Activated naive CD8-positive, alpha-beta T cell treated with anti-CD3 and anti-CD28 coated beads, Interleukin-2, amount 50 U/mL, for 24 hours (primary cell): ENCODE measurements at regions not wholly inside any gene's neighbourhood (a gene's known extent, or its start where the extent isn't known, plus 50 kb on each side); places are given as distances from the start of the nearest gene placed in this dataset.
A peak's percentile ranks its signal among the peaks of the same experiment; 100 is the strongest.
"Not testable (repeated sequence)": the region's sequence is repeated elsewhere in the genome, so short reads cannot be mapped to it uniquely, and the experiment has no call there.

Experiments
- ATAC-seq: fragments of 150-1000 bp; cut with Tn5 transposase; one replicate; pipeline ENCODE4 v1.10.0; 2021
- DNase-seq: peaks from one replicate; pipeline ENCODE4 v3.0.0; 2021
- H3K27ac Mint-ChIP-seq: one replicate; pipeline ENCODE4 v1.8.0; 2021; ENCODE audit warnings: mild to moderate bottlenecking, mixed read lengths
- H3K27me3 Mint-ChIP-seq: one replicate; pipeline ENCODE4 v1.8.0; 2021; ENCODE audit warnings: mixed read lengths
- H3K36me3 Mint-ChIP-seq: one replicate; pipeline ENCODE4 v1.8.0; 2021; ENCODE audit warnings: low read depth, mixed read lengths
- H3K4me1 Mint-ChIP-seq: one replicate; pipeline ENCODE4 v1.8.0; 2021; ENCODE audit warnings: mixed read lengths
- H3K4me3 Mint-ChIP-seq: one replicate; pipeline ENCODE4 v1.8.0; 2021; ENCODE audit warnings: mild to moderate bottlenecking, moderate library complexity, mixed read lengths
- H3K9me3 Mint-ChIP-seq: one replicate; pipeline ENCODE4 v1.8.0; 2021; ENCODE audit warnings: mixed read lengths

- H3K4me1 Mint-ChIP-seq = no peaks in the 10 kb centered on the region
- H3K4me3 Mint-ChIP-seq = no peak overlapping the region
- peaks cover 29% of the 10 kb centered on the region for H3K9me3 Mint-ChIP-seq
- ATAC-seq (no peak), DNase-seq (no peak)
- H3K27ac Mint-ChIP-seq = no peak overlapping the region
- H3K27me3 Mint-ChIP-seq = no peaks in the 10 kb centered on the region
- no peaks in the 10 kb centered on the region for H3K36me3 Mint-ChIP-seq
These were observed 747.0 kb upstream of the CDH6 start for GRCh38 chr5:30446456-30446855.

- Mint-ChIP-seq H3K4me1 (no peaks in the 10 kb centered on the region), H3K27me3 (no peaks in the 10 kb centered on the region), H3K9me3 (peaks cover 29% of the 10 kb centered on the region), H3K4me3 (no peak overlapping the region), H3K36me3 (no peaks in the 10 kb centered on the region), H3K27ac (no peak overlapping the region)
- DNase-seq = no peak
- no peak for ATAC-seq
These were observed 754.7 kb upstream of the CDH6 start for GRCh38 chr5:30438785-30439184.

- DNase-seq (no peak), ATAC-seq (no peak)
- H3K27ac Mint-ChIP-seq = no peak overlapping the region
- H3K4me1 Mint-ChIP-seq = no peaks in the 10 kb centered on the region
- H3K9me3 Mint-ChIP-seq = peaks cover 32% of the 10 kb centered on the region
- H3K36me3 Mint-ChIP-seq = no peaks in the 10 kb centered on the region
- H3K4me3 Mint-ChIP-seq = no peak overlapping the region
- no peaks in the 10 kb centered on the region for H3K27me3 Mint-ChIP-seq
These were observed 756.8 kb upstream of the CDH6 start for GRCh38 chr5:30436691-30437090.

GRCh38 chr5:30428866-30429407 lies 764.5 kb upstream of the CDH6 start:
- H3K4me1 Mint-ChIP-seq, H3K36me3 Mint-ChIP-seq, H3K27me3 Mint-ChIP-seq, H3K4me3 Mint-ChIP-seq, DNase-seq, H3K27ac Mint-ChIP-seq, ATAC-seq: not testable (repeated sequence)
- peaks cover 12% of the 10 kb centered on the region for H3K9me3 Mint-ChIP-seq

- no peak overlapping the region for H3K27ac Mint-ChIP-seq
These were observed 779.4 kb upstream of the CDH6 start for GRCh38 chr5:30414078-30414477.

GRCh38 chr5:30413540-30413939 lies 779.9 kb upstream of the CDH6 start:
- H3K4me1 Mint-ChIP-seq = no peaks in the 10 kb centered on the region

More at GRCh38 chr5:30414078-30414477, 779.4 kb upstream of the CDH6 start:
- no peak overlapping the region for H3K4me3 Mint-ChIP-seq
- H3K27me3 Mint-ChIP-seq = no peaks in the 10 kb centered on the region
- no peaks in the 10 kb centered on the region for H3K36me3 Mint-ChIP-seq
- peaks cover 27% of the 10 kb centered on the region for H3K9me3 Mint-ChIP-seq
- no peaks in the 10 kb centered on the region for H3K4me1 Mint-ChIP-seq
- DNase-seq (no peak), ATAC-seq (no peak)

GRCh38 chr5:30405821-30406220 lies 787.7 kb upstream of the CDH6 start:
- no peaks in the 10 kb centered on the region for H3K36me3 Mint-ChIP-seq
- H3K4me1 Mint-ChIP-seq = no peaks in the 10 kb centered on the region
- H3K9me3 Mint-ChIP-seq = peaks cover 13% of the 10 kb centered on the region
- ATAC-seq = no peak
- H3K27me3 Mint-ChIP-seq = no peaks in the 10 kb centered on the region
- no peak overlapping the region for H3K27ac Mint-ChIP-seq
- no peak overlapping the region for H3K4me3 Mint-ChIP-seq
- DNase-seq = no peak

More at GRCh38 chr5:30413540-30413939, 779.9 kb upstream of the CDH6 start:
- Mint-ChIP-seq H3K27me3 (no peaks in the 10 kb centered on the region), H3K9me3 (peaks cover 33% of the 10 kb centered on the region), H3K4me3 (no peak overlapping the region), H3K36me3 (no peaks in the 10 kb centered on the region), H3K27ac (no peak overlapping the region)
- ATAC-seq (no peak), DNase-seq (no peak)

- DNase-seq (peak; percentile 2), ATAC-seq (no peak)
- H3K9me3 Mint-ChIP-seq = no peaks in the 10 kb centered on the region
- no peak overlapping the region for H3K4me3 Mint-ChIP-seq
- no peaks in the 10 kb centered on the region for H3K36me3 Mint-ChIP-seq
- no peaks in the 10 kb centered on the region for H3K27me3 Mint-ChIP-seq
- H3K4me1 Mint-ChIP-seq = no peaks in the 10 kb centered on the region
- no peak overlapping the region for H3K27ac Mint-ChIP-seq
These were observed 791.9 kb upstream of the CDH6 start for GRCh38 chr5:30401479-30402058.

- H3K36me3 Mint-ChIP-seq = no peaks in the 10 kb centered on the region
- H3K4me3 Mint-ChIP-seq = no peak overlapping the region
- DNase-seq (no peak), ATAC-seq (no peak)
- H3K4me1 Mint-ChIP-seq = no peaks in the 10 kb centered on the region
- no peak overlapping the region for H3K27ac Mint-ChIP-seq
- no peaks in the 10 kb centered on the region for H3K27me3 Mint-ChIP-seq
- peaks cover 7% of the 10 kb centered on the region for H3K9me3 Mint-ChIP-seq
These were observed 795.1 kb upstream of the CDH6 start for GRCh38 chr5:30398423-30398822.

- no peaks in the 10 kb centered on the region for H3K27me3 Mint-ChIP-seq
- no peak for DNase-seq
- H3K4me3 Mint-ChIP-seq = no peak overlapping the region
- H3K36me3 Mint-ChIP-seq = no peaks in the 10 kb centered on the region
- H3K4me1 Mint-ChIP-seq = no peaks in the 10 kb centered on the region
- peaks cover 19% of the 10 kb centered on the region for H3K9me3 Mint-ChIP-seq
- H3K27ac Mint-ChIP-seq = no peak overlapping the region
- ATAC-seq = no peak
These were observed 800.6 kb upstream of the CDH6 start for GRCh38 chr5:30392897-30393296.

- Mint-ChIP-seq H3K36me3 (no peaks in the 10 kb centered on the region), H3K27me3 (no peaks in the 10 kb centered on the region), H3K9me3 (peaks cover 21% of the 10 kb centered on the region), H3K4me1 (no peaks in the 10 kb centered on the region), H3K4me3 (no peak overlapping the region), H3K27ac (no peak overlapping the region)
- DNase-seq (no peak), ATAC-seq (no peak)
These were observed 803.4 kb upstream of the CDH6 start for GRCh38 chr5:30390095-30390494.

GRCh38 chr5:30387974-30388632 lies 805.4 kb upstream of the CDH6 start:
- no peak for ATAC-seq
- peaks cover 17% of the 10 kb centered on the region for H3K9me3 Mint-ChIP-seq

GRCh38 chr5:30385754-30386153 lies 807.7 kb upstream of the CDH6 start:
- Mint-ChIP-seq H3K9me3 (peaks cover 14% of the 10 kb centered on the region), H3K27ac (no peak overlapping the region), H3K4me1 (no peaks in the 10 kb centered on the region), H3K27me3 (no peaks in the 10 kb centered on the region), H3K4me3 (no peak overlapping the region), H3K36me3 (no peaks in the 10 kb centered on the region)
- ATAC-seq (no peak), DNase-seq (no peak)

More at GRCh38 chr5:30387974-30388632, 805.4 kb upstream of the CDH6 start:
- H3K4me1 Mint-ChIP-seq = no peaks in the 10 kb centered on the region
- no peak overlapping the region for H3K4me3 Mint-ChIP-seq
- H3K27me3 Mint-ChIP-seq = no peaks in the 10 kb centered on the region
- H3K27ac Mint-ChIP-seq = no peak overlapping the region
- DNase-seq = no peak
- H3K36me3 Mint-ChIP-seq = no peaks in the 10 kb centered on the region

GRCh38 chr5:30384171-30384570 lies 809.3 kb upstream of the CDH6 start:
- no peaks in the 10 kb centered on the region for H3K27me3 Mint-ChIP-seq
- H3K27ac Mint-ChIP-seq = no peak overlapping the region
- H3K9me3 Mint-ChIP-seq = peaks cover 7% of the 10 kb centered on the region
- H3K36me3 Mint-ChIP-seq = no peaks in the 10 kb centered on the region
- no peak for DNase-seq
- ATAC-seq = no peak
- H3K4me1 Mint-ChIP-seq = no peaks in the 10 kb centered on the region
- H3K4me3 Mint-ChIP-seq = no peak overlapping the region

GRCh38 chr5:30380228-30380627 lies 813.3 kb upstream of the CDH6 start:
- no peak for ATAC-seq
- H3K4me3 Mint-ChIP-seq = no peak overlapping the region
- H3K36me3 Mint-ChIP-seq = no peaks in the 10 kb centered on the region
- H3K27me3 Mint-ChIP-seq = no peaks in the 10 kb centered on the region
- H3K27ac Mint-ChIP-seq = no peak overlapping the region
- no peaks in the 10 kb centered on the region for H3K4me1 Mint-ChIP-seq
- H3K9me3 Mint-ChIP-seq = peaks cover 9% of the 10 kb centered on the region
- no peak for DNase-seq
